GM20000 (cell line): ENCODE measurements at regions not wholly inside any gene's neighbourhood (a gene's known extent, or its start where the extent isn't known, plus 50 kb on each side); places are given as distances from the start of the nearest gene placed in this dataset.

Source experiments
- DNase-seq: peaks from one replicate; pipeline ENCODE4 v3.0.0; 2012; ENCODE audit warnings: low spot score
- CTCF ChIP-seq: IDR thresholded peaks from 2 replicates; pipeline ENCODE4 v1.5.1; 2012; ENCODE audit warnings: mild to moderate bottlenecking, control low read depth; ENCODE audit errors: extremely low read depth, missing control alignments

GRCh38 chr10:47104786-47105385 is 193.7 kb downstream of the PTPN20 start:
- no peak for TF ChIP-seq CTCF
- DNase-seq: no peak

GRCh38 chr10:47107007-47107747 is 192.8 kb upstream of the GDF10 start:
- TF ChIP-seq CTCF: no peak
- no peak for DNase-seq

- TF ChIP-seq CTCF: no peak
- DNase-seq: no peak
Observed at GRCh38 chr10:47109906-47110305, 190.1 kb upstream of the GDF10 start.

- no peak for DNase-seq
- TF ChIP-seq CTCF: no peak
Observed at GRCh38 chr10:47111329-47111862, 188.6 kb upstream of the GDF10 start.

GRCh38 chr10:47112612-47113011 is 187.4 kb upstream of the GDF10 start:
- no peak for TF ChIP-seq CTCF
- DNase-seq: no peak

- TF ChIP-seq CTCF: no peak
- no peak for DNase-seq
Observed at GRCh38 chr10:47113907-47114500, 186.0 kb upstream of the GDF10 start.

- TF ChIP-seq CTCF: no peak
- no peak for DNase-seq
Observed at GRCh38 chr10:47114680-47115186, 185.3 kb upstream of the GDF10 start.
